B cell (primary cell): ENCODE measurements at regions not wholly inside any gene's neighbourhood (a gene's known extent, or its start where the extent isn't known, plus 50 kb on each side); places are given as distances from the start of the nearest gene placed in this dataset.

Experiments used
- ATAC-seq: fragments of 200-7000 bp; cut with Tn5 transposase; one replicate; pipeline ENCODE4 v1.10.0; 2021; ENCODE audit warnings: low read depth, mild to moderate bottlenecking, moderate number of reproducible peaks, moderate library complexity
- CTCF ChIA-PET: fragments of 350-600 bp; sonication (Branson Sonifier 250); formaldehyde crosslinking; loops from one replicate; lab custom pipeline; 2021; ENCODE audit warnings: antibody characterized with exemption, inconsistent platforms; lab: Charles Lee
- POLR2A ChIA-PET: fragments of 350-600 bp; sonication (Branson Sonifier 250); formaldehyde crosslinking; loops from one replicate; lab custom pipeline; 2021; ENCODE audit warnings: antibody characterized with exemption; lab: Charles Lee
- DNase-seq: peaks from one replicate; pipeline ENCODE4 v3.0.0; 2013
- H2AFZ ChIP-seq: 2 replicates; pipeline ENCODE4 v1.6.1; 2012; ENCODE audit warnings: mild to moderate bottlenecking, low read depth, low read length; ENCODE audit not compliant: insufficient read depth, poor library complexity, severe bottlenecking
- H3K27ac ChIP-seq, 2 donors: 1 replicate in 1 of 2; 2 replicates in 1 of 2; pipeline ENCODE4 v1.5.1; 2012 to 2013; ENCODE audit warnings: low read length in 2 of 2, mild to moderate bottlenecking in 2 of 2, moderate library complexity in 1 of 2
- H3K27me3 ChIP-seq, 4 experiments: fragments of 200-600 bp in 1 of 4; sonication (generic) in 1 of 4; replicated peaks in 1 of 4; 1 replicate in 2 of 4; 2 replicates in 2 of 4; pipeline versions ENCODE4 v1.6.1 to v1.7.0; 2013 to 2016; ENCODE audit warnings: low read length in 3 of 4, mild to moderate bottlenecking in 2 of 4, mixed read lengths in 1 of 4, moderate library complexity in 1 of 4; ENCODE audit not compliant: insufficient read depth in 4 of 4, control insufficient read depth in 3 of 4; ENCODE audit errors: control extremely low read depth in 1 of 4
- H3K36me3 ChIP-seq, 2 experiments: replicated peaks in 1 of 2; 1 replicate in 1 of 2; 2 replicates in 1 of 2; pipeline versions ENCODE4 v1.6.1 to v1.7.1; 2013; ENCODE audit warnings: low read length in 1 of 2; ENCODE audit not compliant: insufficient read depth in 2 of 2, control insufficient read depth in 1 of 2; ENCODE audit errors: control extremely low read depth in 1 of 2, extremely low read depth in 1 of 2
- H3K4me1 ChIP-seq, 2 donors: fragments of 200-600 bp in 1 of 2; sonication (generic) in 1 of 2; 1 replicate in 1 of 2; 2 replicates in 1 of 2; pipeline versions ENCODE4 v1.5.1 to v1.6.1; 2013 to 2017; ENCODE audit warnings: low read length in 2 of 2; ENCODE audit not compliant: control insufficient read depth in 2 of 2, insufficient read depth in 2 of 2
- H3K4me2 ChIP-seq: replicated peaks from 2 replicates; pipeline ENCODE3; 2012; ENCODE audit warnings: mild to moderate bottlenecking, low read depth, low read length; ENCODE audit not compliant: poor library complexity, severe bottlenecking
- H3K4me3 ChIP-seq, 5 experiments: fragments of 200-600 bp in 1 of 5; sonication (generic) in 1 of 5; 1 replicate in 3 of 5; 2 replicates in 2 of 5; pipeline versions ENCODE4 v1.5.1 to v1.7.0; 2011 to 2016; ENCODE audit warnings: low read length in 4 of 5, mild to moderate bottlenecking in 4 of 5, low read depth in 2 of 5, control low read depth in 1 of 5, moderate library complexity in 1 of 5; ENCODE audit not compliant: insufficient read depth in 1 of 5; ENCODE audit errors: control extremely low read depth in 1 of 5, extremely low read depth in 1 of 5
- H3K79me2 ChIP-seq: fragments of 200-600 bp; sonication (generic); one replicate; pipeline ENCODE4 v1.6.0; 2016; ENCODE audit warnings: low read length; ENCODE audit not compliant: control insufficient read depth, insufficient read depth
- H3K9ac ChIP-seq: fragments of 200-600 bp; sonication (generic); 2 replicates; pipeline ENCODE4 v1.6.1; 2017; ENCODE audit warnings: mild to moderate bottlenecking, low read length, moderate library complexity
- H3K9me3 ChIP-seq, 3 donors: one replicate each; pipeline versions ENCODE4 v1.6.1 to v1.7.1; 2013; ENCODE audit warnings: low read length in 2 of 3; ENCODE audit not compliant: control insufficient read depth in 2 of 3, insufficient read depth in 1 of 3; ENCODE audit errors: control extremely low read depth in 1 of 3
- H4K20me1 ChIP-seq: 2 replicates; pipeline ENCODE4 v1.6.0; 2012; ENCODE audit warnings: mild to moderate bottlenecking, low read length; ENCODE audit not compliant: insufficient read depth, control insufficient read depth, poor library complexity, severe bottlenecking
- H3K27ac Mint-ChIP-seq: one replicate; pipeline ENCODE4 v1.8.0; 2021; ENCODE audit warnings: mixed read lengths
- H3K27me3 Mint-ChIP-seq: one replicate; pipeline ENCODE4 v1.8.0; 2021; ENCODE audit warnings: mixed read lengths
- H3K4me1 Mint-ChIP-seq: one replicate; pipeline ENCODE4 v1.8.0; 2021; ENCODE audit warnings: mixed read lengths
- H3K4me3 Mint-ChIP-seq: one replicate; pipeline ENCODE4 v1.8.0; 2021; ENCODE audit warnings: mixed read lengths
- H3K9me3 Mint-ChIP-seq: one replicate; pipeline ENCODE4 v1.8.0; 2022; ENCODE audit warnings: mixed read lengths; ENCODE audit not compliant: insufficient read depth
- CTCF ChIP-seq: fragments of 200-600 bp; IDR thresholded peaks from one replicate; pipeline ENCODE4 v1.8.0; 2022; ENCODE audit warnings: antibody characterized with exemption, mild to moderate bottlenecking
- EZH2 ChIP-seq: IDR thresholded peaks from 2 replicates; pipeline ENCODE4 v1.6.1; 2012; ENCODE audit warnings: borderline replicate concordance, low read depth, mild to moderate bottlenecking, moderate library complexity, low read length; ENCODE audit not compliant: insufficient read depth, poor library complexity, severe bottlenecking
- WGBS: methylation state at CpG from one replicate; pipeline ENCODE4 v1.1.5; 2013; ENCODE audit warnings: missing lambda C conversion rate; ENCODE audit not compliant: insufficient coverage; 5-methylcytosine and 5-hydroxymethylcytosine counted together
- intact Hi-C: fragments of 100-400 bp; cut with micrococcal nuclease; formaldehyde crosslinking; loops from one replicate; pipeline ENCODE4 v1.10.0; 2022

- no peaks in the 10 kb centered on the region for H3K4me1 ChIP-seq
- H3K36me3 ChIP-seq, result no peaks in the 10 kb centered on the region
- no peaks in the 10 kb centered on the region for H3K79me2 ChIP-seq
- intact Hi-C loops, result no loop called here
- no peak overlapping the region for H3K27ac ChIP-seq
- no peak for ATAC-seq
- ChIA-PET CTCF (no interaction called here), POLR2A (no interaction called here)
- no peaks in the 10 kb centered on the region for H4K20me1 ChIP-seq
- H3K27me3 Mint-ChIP-seq, result no peaks in the 10 kb centered on the region
- H3K4me3 Mint-ChIP-seq, result no peak overlapping the region
- no peak overlapping the region for H3K4me3 ChIP-seq
- H3K9ac ChIP-seq, result no peak overlapping the region
- WGBS, result 78% methylated on average over 1 of the region's 2 CpGs
- TF ChIP-seq EZH2 (no peak), CTCF (no peak)
- H3K27ac Mint-ChIP-seq, result no peak overlapping the region
- no peak overlapping the region for H2AFZ ChIP-seq
- no peaks in the 10 kb centered on the region for H3K27me3 ChIP-seq
- peaks cover 0 to 4% (median 0%) of the 10 kb centered on the region in 3 donors for H3K9me3 ChIP-seq
- no peaks in the 10 kb centered on the region for H3K4me1 Mint-ChIP-seq
- H3K9me3 Mint-ChIP-seq, result peaks cover 2% of the 10 kb centered on the region
- no peak overlapping the region for H3K4me2 ChIP-seq
- DNase-seq, result no peak
Measured at GRCh38 chr1:60535713-60536112, 462.1 kb upstream of the C1orf87 start.

GRCh38 chr1:60527567-60527966 lies 454.0 kb upstream of the C1orf87 start:
- no peak overlapping the region for H3K4me3 Mint-ChIP-seq
- ATAC-seq (no peak), DNase-seq (no peak)
- no peak overlapping the region for H3K27ac Mint-ChIP-seq
- H3K9me3 Mint-ChIP-seq, result no peaks in the 10 kb centered on the region
- no peak overlapping the region for H2AFZ ChIP-seq
- peaks cover 0 to 3% (median 1%) of the 10 kb centered on the region in 3 donors for H3K9me3 ChIP-seq
- ChIA-PET POLR2A (no interaction called here), CTCF (no interaction called here)
- H4K20me1 ChIP-seq, result no peaks in the 10 kb centered on the region
- H3K27ac ChIP-seq, result no peak overlapping the region
- no peaks in the 10 kb centered on the region for H3K36me3 ChIP-seq
- H3K4me1 ChIP-seq, result no peaks in the 10 kb centered on the region
- intact Hi-C loops, result no loop called here
- no peaks in the 10 kb centered on the region for H3K4me1 Mint-ChIP-seq
- H3K4me2 ChIP-seq, result no peak overlapping the region
- H3K79me2 ChIP-seq, result no peaks in the 10 kb centered on the region
- no peaks in the 10 kb centered on the region for H3K27me3 Mint-ChIP-seq
- no peak for TF ChIP-seq EZH2
- no peak for TF ChIP-seq CTCF
- H3K9ac ChIP-seq, result no peak overlapping the region
- H3K4me3 ChIP-seq, result no peak overlapping the region
- H3K27me3 ChIP-seq, result no peaks in the 10 kb centered on the region
